H1 (cell line): ENCODE measurements at regions not wholly inside any gene's neighbourhood (a gene's known extent, or its start where the extent isn't known, plus 50 kb on each side); places are given as distances from the start of the nearest gene placed in this dataset.

Experiments used
- CTBP2 ChIP-seq: IDR thresholded peaks from 2 replicates; pipeline ENCODE4 v1.7.0; 2011; ENCODE audit warnings: borderline replicate concordance, mild to moderate bottlenecking, moderate library complexity, mixed read lengths, low read length; ENCODE audit not compliant: insufficient read depth, insufficient read length
- MAFK ChIP-seq: IDR thresholded peaks from 2 replicates; pipeline ENCODE4 v1.6.1; 2012; ENCODE audit warnings: low read depth, mild to moderate bottlenecking, improper control_type of control experiment, low read length
- SP2 ChIP-seq: IDR thresholded peaks from 2 replicates; pipeline ENCODE4 v1.6.1; 2012; ENCODE audit warnings: mild to moderate bottlenecking, low read length, inconsistent platforms

DNA sequence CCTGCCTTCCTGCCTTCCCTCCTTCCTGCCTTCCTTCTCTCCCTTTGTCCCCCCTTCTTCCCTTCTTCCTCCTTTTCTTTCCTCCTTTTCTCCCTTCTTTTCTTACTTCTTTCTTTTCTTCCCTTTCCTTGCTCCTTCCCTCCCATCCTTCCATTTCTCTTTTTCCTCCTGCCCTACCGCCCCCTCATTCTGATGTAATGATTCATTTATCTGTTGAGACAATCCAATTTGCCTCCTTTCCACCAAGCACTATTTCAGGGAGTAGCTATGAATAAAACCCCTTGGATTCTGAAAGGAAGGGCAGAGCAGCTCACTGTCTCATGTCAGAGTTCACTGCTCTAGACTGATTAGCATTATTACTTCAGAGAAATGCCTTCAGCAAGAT is 462.6 kb downstream of the PDCD6IP start (continued):
- TF ChIP-seq MAFK, result no peak
- TF ChIP-seq SP2, result no peak
- TF ChIP-seq CTBP2, result no peak
